Liver (tissue), 8 donors: ENCODE measurements at regions not wholly inside any gene's neighbourhood (a gene's known extent, or its start where the extent isn't known, plus 50 kb on each side); places are given as distances from the start of the nearest gene placed in this dataset.

ENCODE experiments used
- DNase-seq: peaks from one replicate; pipeline ENCODE4 v3.0.0-alpha.2; 2017; ENCODE audit warnings: low spot score
- H3K27ac ChIP-seq, 2 donors: one replicate each; pipeline ENCODE4 v1.7.0; 2013; ENCODE audit warnings: inconsistent platforms in 2 of 2, low read length in 2 of 2, control low read depth in 1 of 2, low read depth in 1 of 2, mild to moderate bottlenecking in 1 of 2
- H3K27me3 ChIP-seq, 4 donors: one replicate each; pipeline versions ENCODE4 v1.6.1 to v1.7.0; 2013; ENCODE audit warnings: low read length in 3 of 4, inconsistent platforms in 1 of 4, mild to moderate bottlenecking in 1 of 4, moderate library complexity in 1 of 4; ENCODE audit not compliant: control insufficient read depth in 4 of 4, insufficient read depth in 4 of 4
- H3K36me3 ChIP-seq, 4 donors: one replicate each; pipeline versions ENCODE4 v1.6.1 to v1.7.0; 2013; ENCODE audit warnings: low read length in 3 of 4, mild to moderate bottlenecking in 3 of 4, low read depth in 1 of 4, moderate library complexity in 1 of 4; ENCODE audit not compliant: control insufficient read depth in 4 of 4, insufficient read depth in 3 of 4
- H3K4me1 ChIP-seq, 4 donors: one replicate each; pipeline versions ENCODE4 v1.6.1 to v1.7.0; 2013; ENCODE audit warnings: low read length in 3 of 4, mild to moderate bottlenecking in 3 of 4, moderate library complexity in 1 of 4; ENCODE audit not compliant: control insufficient read depth in 4 of 4, insufficient read depth in 4 of 4
- H3K4me3 ChIP-seq, 3 donors: one replicate each; pipeline versions ENCODE4 v1.6.1 to v1.7.0; 2013; ENCODE audit warnings: low read length in 3 of 3, control low read depth in 1 of 3, low read depth in 1 of 3, mild to moderate bottlenecking in 1 of 3
- H3K9ac ChIP-seq, 2 donors: one replicate each; pipeline ENCODE4 v1.7.0; 2013; ENCODE audit warnings: low read length in 2 of 2, mild to moderate bottlenecking in 2 of 2, moderate library complexity in 2 of 2, control low read depth in 1 of 2, low read depth in 1 of 2
- H3K9me3 ChIP-seq, 4 donors: one replicate each; pipeline versions ENCODE4 v1.6.1 to v1.7.0; 2013; ENCODE audit warnings: low read length in 3 of 4; ENCODE audit not compliant: control insufficient read depth in 4 of 4
- ATF3 ChIP-seq: IDR thresholded peaks from 2 replicates; pipeline ENCODE4 v1.6.1; 2016; ENCODE audit warnings: antibody characterized with exemption
- CTCF ChIP-seq: fragments of 150-350 bp; IDR thresholded peaks from 2 replicates; pipeline ENCODE4 v1.5.1; 2017; ENCODE audit warnings: improper control_type of control experiment, low read depth, low read length; ENCODE audit not compliant: missing input control
- EGR1 ChIP-seq, 2 donors: IDR thresholded peaks; 2 replicates each; pipeline ENCODE4 v1.6.1; 2016 to 2018; ENCODE audit warnings: antibody characterized with exemption in 2 of 2, low read depth in 2 of 2
- FOXA1 ChIP-seq: IDR thresholded peaks from 2 replicates; pipeline ENCODE4 v1.6.1; 2016; ENCODE audit warnings: antibody characterized with exemption
- FOXA2 ChIP-seq: IDR thresholded peaks from 2 replicates; pipeline ENCODE4 v1.6.1; 2016; ENCODE audit warnings: antibody characterized with exemption
- GABPA ChIP-seq, 2 donors: IDR thresholded peaks in 1 of 2; conservative IDR thresholded peaks in 1 of 2; 2 replicates each; pipeline ENCODE4 v1.6.1; 2016; ENCODE audit warnings: antibody characterized with exemption in 2 of 2, mild to moderate bottlenecking in 1 of 2, moderate library complexity in 1 of 2
- HNF4A ChIP-seq, 2 donors: conservative IDR thresholded peaks; 2 replicates each; pipeline ENCODE4 v1.6.1; 2016; ENCODE audit warnings: antibody characterized with exemption in 2 of 2, mild to moderate bottlenecking in 2 of 2
- HNF4G ChIP-seq: IDR thresholded peaks from 2 replicates; pipeline ENCODE4 v1.6.1; 2016; ENCODE audit warnings: antibody characterized with exemption
- JUND ChIP-seq, 2 donors: IDR thresholded peaks; 2 replicates each; pipeline ENCODE4 v1.6.1; 2016; ENCODE audit warnings: antibody characterized with exemption in 2 of 2
- MAX ChIP-seq: IDR thresholded peaks from 2 replicates; pipeline ENCODE4 v1.6.1; 2016; ENCODE audit warnings: antibody characterized with exemption
- NR2F2 ChIP-seq: IDR thresholded peaks from 2 replicates; pipeline ENCODE4 v1.6.1; 2016; ENCODE audit warnings: antibody characterized with exemption
- RAD21 ChIP-seq, 2 donors: IDR thresholded peaks; 2 replicates each; pipeline ENCODE4 v1.6.1; 2016; ENCODE audit warnings: antibody characterized with exemption in 2 of 2, mild to moderate bottlenecking in 2 of 2
- REST ChIP-seq: IDR thresholded peaks from 2 replicates; pipeline ENCODE4 v1.6.1; 2016; ENCODE audit warnings: antibody characterized with exemption, mild to moderate bottlenecking
- RXRA ChIP-seq, 2 donors: IDR thresholded peaks; 2 replicates each; pipeline ENCODE4 v1.6.1; 2017 to 2018; ENCODE audit warnings: antibody characterized with exemption in 2 of 2, mild to moderate bottlenecking in 1 of 2
- SP1 ChIP-seq: IDR thresholded peaks from 2 replicates; pipeline ENCODE4 v1.6.1; 2018; ENCODE audit warnings: antibody characterized with exemption, mild to moderate bottlenecking
- TAF1 ChIP-seq: conservative IDR thresholded peaks from 2 replicates; pipeline ENCODE4 v1.6.1; 2016; ENCODE audit warnings: antibody characterized with exemption, mild to moderate bottlenecking
- YY1 ChIP-seq: IDR thresholded peaks from 2 replicates; pipeline ENCODE4 v1.6.1; 2016; ENCODE audit warnings: antibody characterized with exemption, mild to moderate bottlenecking
- ZBTB33 ChIP-seq: IDR thresholded peaks from 2 replicates; pipeline ENCODE4 v1.6.1; 2016; ENCODE audit warnings: antibody characterized with exemption
- WGBS: extraction: QIAGEN DNeasy Blood & Tissue Kit; methylation state at CpG from one replicate; pipeline ENCODE4 v1.1.7; 2013; 5-methylcytosine and 5-hydroxymethylcytosine counted together
- donor health status: healthy.
- donor health status: healthy.
- donor health status: healthy.
- donor health status: healthy.
- donor health status: healthy.

- no peak overlapping the region for H3K27ac ChIP-seq
- H3K27me3 ChIP-seq = no peaks in the 10 kb centered on the region
- no peaks in the 10 kb centered on the region for H3K4me1 ChIP-seq
- peaks cover 0 to 4% (median 0%) of the 10 kb centered on the region in 4 donors for H3K9me3 ChIP-seq
- no peak overlapping the region for H3K4me3 ChIP-seq
- H3K36me3 ChIP-seq = no peaks in the 10 kb centered on the region
- H3K9ac ChIP-seq = no peak overlapping the region
- WGBS = 26% methylated on average over 2 of the region's 2 CpGs
- TF ChIP-seq SP1 (no peak), NR2F2 (no peak), JUND (IDR thresholded peaks at IDR 0.05) (no peak), RAD21 (IDR thresholded peaks at IDR 0.05) (no peak), REST (no peak), RXRA (IDR thresholded peaks at IDR 0.05) (no peak), YY1 (no peak), HNF4G (no peak), ZBTB33 (no peak), TAF1 (no peak), CTCF (no peak), FOXA1 (no peak), ATF3 (no peak), HNF4A (conservative IDR thresholded peaks at IDR 0.05) (no peak), MAX (no peak), EGR1 (IDR thresholded peaks at IDR 0.05; ENCODE audit: low read depth in 2 of 2) (no peak), GABPA (IDR thresholded peaks at IDR 0.05 in 1 of 2, conservative IDR thresholded peaks at IDR 0.05 in 1 of 2) (no peak), FOXA2 (no peak)
- no peak for DNase-seq
Observed at GRCh38 chr16:47965439-47965838, 190.4 kb downstream of the ABCC12 start.
